Calu3 (cell line): ENCODE measurements at regions not wholly inside any gene's neighbourhood (a gene's known extent, or its start where the extent isn't known, plus 50 kb on each side); places are given as distances from the start of the nearest gene placed in this dataset.
A peak's percentile ranks its signal among the peaks of the same experiment; 100 is the strongest.

Source experiments
- BruUV-seq: library from RNA; stranded (reverse); fragments of 400-500 nt; replicated peaks from 2 replicates; lab custom pipeline; 2021; lab: Mats Ljungman, UMichigan
- CTCF ChIA-PET: fragments of 300-600 bp; sonication (Branson Sonifier 250); formaldehyde crosslinking; loops from one replicate; lab custom pipeline; 2022; ENCODE audit warnings: antibody characterized with exemption; lab: Charles Lee
- DNase-seq: peaks from one replicate; pipeline ENCODE4 v3.0.0; 2022
- H3K27ac Mint-ChIP-seq: one replicate; pipeline ENCODE4 v1.8.0; 2022; ENCODE audit warnings: mixed read lengths; ENCODE audit not compliant: unreplicated experiment
- H3K27me3 Mint-ChIP-seq: one replicate; pipeline ENCODE4 v1.8.0; 2022; ENCODE audit warnings: mixed read lengths; ENCODE audit not compliant: unreplicated experiment
- H3K36me3 Mint-ChIP-seq: one replicate; pipeline ENCODE4 v1.8.0; 2022; ENCODE audit warnings: mild to moderate bottlenecking, moderate library complexity, mixed read lengths; ENCODE audit not compliant: insufficient read depth, unreplicated experiment
- H3K4me1 Mint-ChIP-seq: one replicate; pipeline ENCODE4 v1.8.0; 2022; ENCODE audit warnings: mild to moderate bottlenecking, low read depth, mixed read lengths; ENCODE audit not compliant: unreplicated experiment
- H3K4me3 Mint-ChIP-seq: one replicate; pipeline ENCODE4 v1.8.0; 2022; ENCODE audit warnings: mild to moderate bottlenecking, low read depth, moderate library complexity, mixed read lengths; ENCODE audit not compliant: unreplicated experiment
- H3K9me3 Mint-ChIP-seq: one replicate; pipeline ENCODE4 v1.8.0; 2022; ENCODE audit warnings: low read depth, mixed read lengths; ENCODE audit not compliant: unreplicated experiment
- CTCF ChIP-seq: fragments of 200-600 bp; IDR thresholded peaks from one replicate; pipeline ENCODE4 v1.8.0; 2022; ENCODE audit warnings: antibody characterized with exemption; ENCODE audit not compliant: unreplicated experiment
- intact Hi-C: fragments of 100-400 bp; cut with micrococcal nuclease; formaldehyde crosslinking; loops from one replicate; pipeline ENCODE4 v1.10.0; 2022; ENCODE audit not compliant: unreplicated experiment

GRCh38 chr10:29374162-29374561, 85.3 kb downstream of the LYZL1 start:
- no peak overlapping the region for H3K4me3 Mint-ChIP-seq
- no peaks in the 10 kb centered on the region for H3K36me3 Mint-ChIP-seq
- no peak for DNase-seq
- no peaks in the 10 kb centered on the region for H3K9me3 Mint-ChIP-seq
- TF ChIP-seq CTCF: no peak
- no TSS peak for BruUV-seq
- CTCF ChIA-PET: no interaction called here
- intact Hi-C loops: no loop called here
- peaks cover 50% of the 10 kb centered on the region for H3K27me3 Mint-ChIP-seq
- H3K27ac Mint-ChIP-seq: no peak overlapping the region
- no peaks in the 10 kb centered on the region for H3K4me1 Mint-ChIP-seq

- no peaks in the 10 kb centered on the region for H3K9me3 Mint-ChIP-seq
- H3K36me3 Mint-ChIP-seq: no peaks in the 10 kb centered on the region
- intact Hi-C loops: no loop called here
- BruUV-seq: no TSS peak
- TF ChIP-seq CTCF: no peak
- DNase-seq: no peak
- H3K27me3 Mint-ChIP-seq: peaks cover 34% of the 10 kb centered on the region
- H3K27ac Mint-ChIP-seq: no peak overlapping the region
- no peaks in the 10 kb centered on the region for H3K4me1 Mint-ChIP-seq
- CTCF ChIA-PET: interaction anchor here (1.1 kb wide), 1 partner anchor 17 kb away, joined by 4 read pairs; no protein-coding TSS in a partner anchor
- no peak overlapping the region for H3K4me3 Mint-ChIP-seq
Measured at GRCh38 chr10:29375888-29376287, 87.0 kb downstream of the LYZL1 start.

- no peaks in the 10 kb centered on the region for H3K9me3 Mint-ChIP-seq
- peaks cover 30% of the 10 kb centered on the region for H3K27me3 Mint-ChIP-seq
- intact Hi-C loops: no loop called here
- no TSS peak for BruUV-seq
- peak; percentile 56 for TF ChIP-seq CTCF
- CTCF ChIA-PET: no interaction called here
- H3K27ac Mint-ChIP-seq: no peak overlapping the region
- no peak overlapping the region for H3K4me3 Mint-ChIP-seq
- no peaks in the 10 kb centered on the region for H3K36me3 Mint-ChIP-seq
- no peaks in the 10 kb centered on the region for H3K4me1 Mint-ChIP-seq
- no peak for DNase-seq
Measured at GRCh38 chr10:29377333-29377961, 88.6 kb downstream of the LYZL1 start.

GRCh38 chr10:29378106-29378505, 89.2 kb downstream of the LYZL1 start:
- CTCF ChIA-PET: interaction anchor here (0.5 kb wide), 1 partner anchor 53 kb away, joined by 7 read pairs; no protein-coding TSS in a partner anchor
- intact Hi-C loops: no loop called here
- DNase-seq: no peak

More at GRCh38 chr10:29378106-29378505, 89.2 kb downstream of the LYZL1 start:
- no peak overlapping the region for H3K4me3 Mint-ChIP-seq
- H3K9me3 Mint-ChIP-seq: no peaks in the 10 kb centered on the region
- no peaks in the 10 kb centered on the region for H3K4me1 Mint-ChIP-seq
- no peak overlapping the region for H3K27ac Mint-ChIP-seq
- peaks cover 34% of the 10 kb centered on the region for H3K27me3 Mint-ChIP-seq
- H3K36me3 Mint-ChIP-seq: no peaks in the 10 kb centered on the region
- no TSS peak for BruUV-seq
- TF ChIP-seq CTCF: no peak
